Endothelial cell of umbilical vein (primary cell): ENCODE measurements at regions not wholly inside any gene's neighbourhood (a gene's known extent, or its start where the extent isn't known, plus 50 kb on each side); places are given as distances from the start of the nearest gene placed in this dataset.

ENCODE experiments used
- EZH2 ChIP-seq: IDR thresholded peaks from 2 replicates; pipeline ENCODE4 v1.6.1; 2012; ENCODE audit warnings: borderline replicate concordance, low read depth, mild to moderate bottlenecking, moderate library complexity, low read length, inconsistent platforms; ENCODE audit not compliant: severe bottlenecking
- GATA2 ChIP-seq: IDR thresholded peaks from 2 replicates; pipeline ENCODE4 v1.7.0; 2011; ENCODE audit warnings: low read depth, mild to moderate bottlenecking, moderate library complexity, mixed read lengths, low read length; ENCODE audit not compliant: insufficient read length, insufficient read depth
- MYC ChIP-seq: IDR thresholded peaks from one replicate; pipeline ENCODE4 v1.6.1; 2011; ENCODE audit warnings: mild to moderate bottlenecking, low read depth, low read length
- POLR2AphosphoS5 ChIP-seq: IDR thresholded peaks from 2 replicates; pipeline ENCODE4 v1.6.1; 2012; ENCODE audit warnings: low read depth, mild to moderate bottlenecking, control low read depth, low read length, moderate library complexity; ENCODE audit not compliant: insufficient read depth

DNA sequence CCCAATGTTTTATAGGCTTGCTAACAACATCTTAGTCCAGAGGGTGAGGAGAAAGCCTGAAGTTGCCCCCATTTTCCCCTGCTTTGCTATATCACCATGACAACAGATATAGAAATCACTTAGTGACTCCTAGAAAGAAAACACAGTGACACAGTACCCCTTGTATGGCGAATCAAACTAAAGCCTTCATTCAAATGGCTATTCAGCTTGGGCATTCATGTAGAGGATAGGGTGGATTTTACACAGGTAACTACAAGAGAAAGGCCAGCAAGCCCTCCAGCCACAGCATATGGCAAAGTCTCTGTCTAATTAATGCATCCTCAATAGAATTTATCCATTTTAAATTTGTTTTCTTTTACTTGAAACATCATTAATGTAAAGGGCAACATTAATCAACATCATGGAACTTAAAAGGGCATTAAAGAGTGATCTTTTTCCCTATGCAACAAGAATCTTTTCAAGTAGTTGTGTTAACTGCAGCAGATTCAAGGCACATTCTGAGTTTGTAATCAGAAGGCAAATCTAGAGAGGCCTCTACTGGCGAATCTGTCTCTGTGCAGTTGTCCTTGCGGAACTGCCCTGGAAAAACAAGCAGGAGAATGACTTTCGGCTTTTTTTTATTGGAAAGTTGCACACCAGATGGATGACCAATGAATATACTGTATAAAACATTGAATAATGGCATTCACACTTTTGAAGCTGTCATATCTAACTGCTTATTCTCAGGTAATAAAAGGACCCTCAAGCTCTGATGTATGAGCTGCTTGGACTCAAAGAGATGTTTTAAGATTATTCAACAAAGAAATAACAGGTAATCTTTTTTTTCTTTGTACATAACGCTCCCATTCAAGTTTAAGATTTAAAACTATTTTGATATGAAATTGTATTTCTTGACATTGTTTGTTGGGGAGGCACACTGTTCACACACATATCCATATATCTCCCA is 621.7 kb upstream of the AGTR1 start:
- TF ChIP-seq EZH2 = no peak
- no peak for TF ChIP-seq POLR2AphosphoS5
- no peak for TF ChIP-seq GATA2
- no peak for TF ChIP-seq MYC
